WTC11 (cell line): ENCODE measurements at regions not wholly inside any gene's neighbourhood (a gene's known extent, or its start where the extent isn't known, plus 50 kb on each side); places are given as distances from the start of the nearest gene placed in this dataset.

Source experiments
- ATAC-seq: fragments of 200-7000 bp; cut with Tn5 transposase; 2 replicates; pipeline ENCODE4 v1.10.0; 2021; ENCODE audit warnings: mild to moderate bottlenecking, moderate library complexity
- CTCF ChIA-PET: fragments of 300-600 bp; sonication (Branson Sonifier 250); formaldehyde crosslinking; loops from one replicate; lab custom pipeline; 2021; ENCODE audit warnings: antibody characterized with exemption; lab: Charles Lee
- POLR2A ChIA-PET: fragments of 350-600 bp; sonication (Branson Sonifier 250); formaldehyde crosslinking; loops from one replicate; lab custom pipeline; 2021; ENCODE audit warnings: antibody characterized with exemption; lab: Charles Lee
- DNase-seq: peaks from one replicate; pipeline ENCODE4 v3.0.0; 2021; ENCODE audit warnings: low spot score
- H3K27ac Mint-ChIP-seq: 2 replicates; pipeline ENCODE4 v1.8.0; 2021; ENCODE audit warnings: mixed read lengths
- H3K27me3 Mint-ChIP-seq: 2 replicates; pipeline ENCODE4 v1.8.0; 2021; ENCODE audit warnings: low read depth, mild to moderate bottlenecking, moderate library complexity, mixed read lengths
- H3K36me3 Mint-ChIP-seq: 2 replicates; pipeline ENCODE4 v1.8.0; 2021; ENCODE audit warnings: mixed read lengths
- H3K4me1 Mint-ChIP-seq: 2 replicates; pipeline ENCODE4 v1.8.0; 2022; ENCODE audit warnings: mixed read lengths
- H3K4me3 Mint-ChIP-seq: 2 replicates; pipeline ENCODE4 v1.8.0; 2021; ENCODE audit warnings: mild to moderate bottlenecking, moderate library complexity, mixed read lengths
- H3K9me3 Mint-ChIP-seq: 2 replicates; pipeline ENCODE4 v1.8.0; 2021; ENCODE audit warnings: mixed read lengths
- AR ChIP-seq: fragments of 250-450 bp; sonication (Bioruptor Pico); IDR thresholded peaks from 2 replicates; pipeline ENCODE4 v1.9.0; 2021; ENCODE audit warnings: mild to moderate bottlenecking
- ARID4B ChIP-seq: sonication (generic); formaldehyde crosslinking; IDR thresholded peaks from 2 replicates; pipeline ENCODE4 v1.8.0; 2023; ENCODE audit warnings: missing genetic modification reagents, mild to moderate bottlenecking, borderline replicate concordance
- ATF2 ChIP-seq: sonication (generic); formaldehyde crosslinking; IDR thresholded peaks from 2 replicates; pipeline ENCODE4 v1.8.1; 2022; ENCODE audit warnings: low read depth, missing genetic modification reagents, borderline replicate concordance
- CREB1 ChIP-seq: sonication (generic); formaldehyde crosslinking; IDR thresholded peaks from 2 replicates; pipeline ENCODE4 v1.8.0; 2023; ENCODE audit warnings: mild to moderate bottlenecking, missing genetic modification reagents
- CREM ChIP-seq: sonication (generic); formaldehyde crosslinking; IDR thresholded peaks from 2 replicates; pipeline ENCODE4 v1.8.1; 2022; ENCODE audit warnings: mild to moderate bottlenecking, missing genetic modification reagents, moderate library complexity
- CTCF ChIP-seq: fragments of 200-600 bp; IDR thresholded peaks from 2 replicates; pipeline ENCODE4 v1.8.0; 2022; ENCODE audit warnings: antibody characterized with exemption
- E2F5 ChIP-seq: sonication (generic); formaldehyde crosslinking; IDR thresholded peaks from 2 replicates; pipeline ENCODE4 v1.8.1; 2022; ENCODE audit warnings: mild to moderate bottlenecking, moderate library complexity, missing genetic modification reagents
- FOXP1 ChIP-seq: sonication (generic); formaldehyde crosslinking; IDR thresholded peaks from 2 replicates; pipeline ENCODE4 v1.8.0; 2022; ENCODE audit warnings: missing genetic modification reagents, mild to moderate bottlenecking, moderate library complexity, borderline replicate concordance
- HMGXB4 ChIP-seq: sonication (generic); formaldehyde crosslinking; IDR thresholded peaks from 2 replicates; pipeline ENCODE4 v1.8.1; 2023; ENCODE audit warnings: mild to moderate bottlenecking, moderate library complexity, missing genetic modification reagents
- MYBL2 ChIP-seq: sonication (generic); formaldehyde crosslinking; IDR thresholded peaks from 2 replicates; pipeline ENCODE4 v1.8.1; 2023; ENCODE audit warnings: mild to moderate bottlenecking, moderate library complexity, missing genetic modification reagents
- OVOL2 ChIP-seq: fragments of 250-450 bp; sonication (Bioruptor Pico); IDR thresholded peaks from 2 replicates; pipeline ENCODE4 v1.9.0; 2021; ENCODE audit warnings: mild to moderate bottlenecking, borderline replicate concordance
- PREB ChIP-seq: sonication (generic); formaldehyde crosslinking; IDR thresholded peaks from 2 replicates; pipeline ENCODE4 v1.8.1; 2022; ENCODE audit warnings: mild to moderate bottlenecking, missing genetic modification reagents, moderate library complexity, borderline replicate concordance
- ZNF317 ChIP-seq: sonication (generic); formaldehyde crosslinking; IDR thresholded peaks from 2 replicates; pipeline ENCODE4 v1.8.1; 2023; ENCODE audit warnings: low read depth, mild to moderate bottlenecking, moderate library complexity, missing genetic modification reagents, borderline replicate concordance
- ZNF425 ChIP-seq: fragments of 250-450 bp; sonication (Bioruptor Pico); conservative IDR thresholded peaks from 2 replicates; pipeline ENCODE4 v1.9.0; 2021; ENCODE audit warnings: mild to moderate bottlenecking

- TF ChIP-seq CREM (CRISPR knock-in tag) (no peak), MYBL2 (no peak), ATF2 (CRISPR knock-in tag) (no peak), E2F5 (CRISPR knock-in tag) (no peak), CREB1 (CRISPR knock-in tag) (no peak), CTCF (no peak), AR (CRISPR knock-in tag) (no peak), FOXP1 (CRISPR knock-in tag) (no peak), ZNF317 (CRISPR knock-in tag) (no peak), ZNF425 (CRISPR knock-in tag) (no peak), HMGXB4 (no peak), OVOL2 (no peak), PREB (CRISPR knock-in tag) (no peak), ARID4B (CRISPR knock-in tag) (no peak)
- CTCF ChIA-PET = no interaction called here
- POLR2A ChIA-PET = no interaction called here
- H3K27ac Mint-ChIP-seq = no peak overlapping the region
- H3K9me3 Mint-ChIP-seq = peaks cover 39% of the 10 kb centered on the region
- H3K4me1 Mint-ChIP-seq = peaks cover 32% of the 10 kb centered on the region
- ATAC-seq = no peak
- no peak for DNase-seq
- no peak overlapping the region for H3K4me3 Mint-ChIP-seq
- peaks cover 33% of the 10 kb centered on the region for H3K36me3 Mint-ChIP-seq
- H3K27me3 Mint-ChIP-seq = no peaks in the 10 kb centered on the region
Measured at GRCh38 chr4:188459381-188459780, 320.1 kb downstream of the TRIML1 start.
